ENCODE measurements at regions not wholly inside any gene's neighbourhood (a gene's known extent, or its start where the extent isn't known, plus 50 kb on each side); places are given as distances from the start of the nearest gene placed in this dataset.

DNA sequence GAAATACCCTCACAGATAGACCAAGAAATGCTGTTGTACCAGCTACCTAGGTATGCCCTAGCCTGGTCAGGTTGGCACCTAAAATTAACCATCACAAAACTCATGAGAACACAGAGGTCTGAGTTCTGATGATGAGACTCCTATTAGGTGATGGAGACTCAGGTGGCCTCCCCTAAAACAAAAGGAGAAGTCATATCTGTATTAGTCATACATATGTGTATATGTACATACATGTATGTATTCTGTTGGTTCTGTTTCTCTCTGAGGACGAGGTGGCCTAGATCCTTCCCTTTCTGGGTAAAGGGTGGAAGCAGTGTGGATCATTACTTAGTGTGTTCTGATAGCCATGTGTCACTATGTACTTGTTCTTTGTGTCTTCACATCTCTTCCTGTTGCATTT, 207.2 kb upstream of the PRSS1 start:
- TF ChIP-seq, protein P1, sequence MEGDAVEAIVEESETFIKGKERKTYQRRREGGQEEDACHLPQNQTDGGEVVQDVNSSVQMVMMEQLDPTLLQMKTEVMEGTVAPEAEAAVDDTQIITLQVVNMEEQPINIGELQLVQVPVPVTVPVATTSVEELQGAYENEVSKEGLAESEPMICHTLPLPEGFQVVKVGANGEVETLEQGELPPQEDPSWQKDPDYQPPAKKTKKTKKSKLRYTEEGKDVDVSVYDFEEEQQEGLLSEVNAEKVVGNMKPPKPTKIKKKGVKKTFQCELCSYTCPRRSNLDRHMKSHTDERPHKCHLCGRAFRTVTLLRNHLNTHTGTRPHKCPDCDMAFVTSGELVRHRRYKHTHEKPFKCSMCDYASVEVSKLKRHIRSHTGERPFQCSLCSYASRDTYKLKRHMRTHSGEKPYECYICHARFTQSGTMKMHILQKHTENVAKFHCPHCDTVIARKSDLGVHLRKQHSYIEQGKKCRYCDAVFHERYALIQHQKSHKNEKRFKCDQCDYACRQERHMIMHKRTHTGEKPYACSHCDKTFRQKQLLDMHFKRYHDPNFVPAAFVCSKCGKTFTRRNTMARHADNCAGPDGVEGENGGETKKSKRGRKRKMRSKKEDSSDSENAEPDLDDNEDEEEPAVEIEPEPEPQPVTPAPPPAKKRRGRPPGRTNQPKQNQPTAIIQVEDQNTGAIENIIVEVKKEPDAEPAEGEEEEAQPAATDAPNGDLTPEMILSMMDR (conservative IDR thresholded peaks at IDR 0.05 in 1 of 2, IDR thresholded peaks at IDR 0.05 in 1 of 2; ENCODE audit: extremely low read depth in 1 of 2, insufficient read depth in 1 of 2, low read depth in 1 of 2, low read length in 2 of 2) = no peak
- TF ChIP-seq EZH2 (IDR thresholded peaks at IDR 0.05; ENCODE audit: borderline replicate concordance, low read length) = no peak
